GM23248 (cell line): ENCODE measurements at regions not wholly inside any gene's neighbourhood (a gene's known extent, or its start where the extent isn't known, plus 50 kb on each side); places are given as distances from the start of the nearest gene placed in this dataset.
"Not testable (repeated sequence)": the region's sequence is repeated elsewhere in the genome, so short reads cannot be mapped to it uniquely, and the experiment has no call there.

ENCODE experiments used
- DNase-seq: peaks from one replicate; pipeline ENCODE4 v3.0.0-alpha.2; 2015
- H2AFZ ChIP-seq: fragments of 200-600 bp; sonication (generic); 2 replicates; pipeline ENCODE4 v1.6.1; 2016; ENCODE audit warnings: antibody characterized with exemption
- H3F3A ChIP-seq: fragments of 200-600 bp; sonication (generic); 2 replicates; pipeline ENCODE4 v1.6.1; 2016; ENCODE audit warnings: mild to moderate bottlenecking, antibody characterized with exemption, mixed run types; ENCODE audit not compliant: insufficient read depth
- H3K27ac ChIP-seq: fragments of 200-600 bp; sonication (generic); 2 replicates; pipeline ENCODE4 v1.5.1; 2016; ENCODE audit warnings: mild to moderate bottlenecking
- H3K27me3 ChIP-seq: fragments of 200-600 bp; sonication (generic); replicated peaks from 2 replicates; pipeline ENCODE4 v1.6.1; 2016; ENCODE audit warnings: mild to moderate bottlenecking; ENCODE audit not compliant: insufficient read depth
- H3K36me3 ChIP-seq: fragments of 200-600 bp; sonication (generic); 2 replicates; pipeline ENCODE4 v1.6.1; 2016; ENCODE audit warnings: low read depth, mild to moderate bottlenecking
- H3K4me1 ChIP-seq: fragments of 200-600 bp; sonication (generic); 2 replicates; pipeline ENCODE4 v1.6.1; 2016; ENCODE audit warnings: mild to moderate bottlenecking; ENCODE audit not compliant: insufficient read depth
- H3K4me2 ChIP-seq: fragments of 200-600 bp; sonication (generic); one replicate; pipeline ENCODE4 v1.6.1; 2016; ENCODE audit warnings: mild to moderate bottlenecking; ENCODE audit not compliant: unreplicated experiment
- H3K4me3 ChIP-seq: fragments of 200-600 bp; sonication (generic); 2 replicates; pipeline ENCODE4 v1.5.1; 2016; ENCODE audit warnings: mild to moderate bottlenecking
- H3K79me2 ChIP-seq: fragments of 200-600 bp; sonication (generic); 2 replicates; pipeline ENCODE4 v1.6.1; 2016; ENCODE audit warnings: mild to moderate bottlenecking; ENCODE audit not compliant: insufficient read depth
- H3K9ac ChIP-seq: fragments of 200-600 bp; sonication (generic); 2 replicates; pipeline ENCODE4 v1.6.1; 2016; ENCODE audit warnings: mild to moderate bottlenecking
- H3K9me2 ChIP-seq: fragments of 200-600 bp; sonication (generic); 2 replicates; pipeline ENCODE4 v1.6.1; 2016; ENCODE audit warnings: mixed run types, mild to moderate bottlenecking, moderate library complexity; ENCODE audit not compliant: insufficient read depth
- H3K9me3 ChIP-seq: fragments of 200-600 bp; sonication (generic); one replicate; pipeline ENCODE4 v1.6.1; 2017; ENCODE audit warnings: low read depth
- H4K20me1 ChIP-seq: fragments of 200-600 bp; sonication (generic); 2 replicates; pipeline ENCODE4 v1.6.0; 2016; ENCODE audit not compliant: insufficient read depth
- EZH2 ChIP-seq: fragments of 200-600 bp; sonication (generic); IDR thresholded peaks from 2 replicates; pipeline ENCODE4 v1.6.1; 2018; ENCODE audit warnings: antibody characterized with exemption, mild to moderate bottlenecking; ENCODE audit not compliant: insufficient read depth, poor library complexity, severe bottlenecking
- EZH2phosphoT487 ChIP-seq: fragments of 200-600 bp; sonication (generic); IDR thresholded peaks from 2 replicates; pipeline ENCODE4 v1.6.1; 2018; ENCODE audit warnings: antibody characterized with exemption, moderate library complexity, mild to moderate bottlenecking, low read depth; ENCODE audit not compliant: insufficient read depth
- WGBS, 2 experiments: methylation state at CpG; one replicate each; pipeline ENCODE4 v1.1.6; 2015 to 2017; ENCODE audit warnings: low lambda C conversion rate in 2 of 2, low coverage in 1 of 2; ENCODE audit errors: missing lambda C conversion rate in 2 of 2; 5-methylcytosine and 5-hydroxymethylcytosine counted together
- in situ Hi-C: fragments of 300-500 bp; cut with MboI; formaldehyde crosslinking; loops from 2 replicates; pipeline ENCODE4 v1.15.0; 2020

GRCh38 chr1:195733826-195734225 lies 874.4 kb downstream of the KCNT2 start:
- H2AFZ ChIP-seq: no peak overlapping the region
- no peak overlapping the region for H3K9ac ChIP-seq
- no peak overlapping the region for H3K27ac ChIP-seq
- peak; percentile 21 for DNase-seq
- H3K36me3 ChIP-seq: no peaks in the 10 kb centered on the region
- 80 to 82% methylated on average over 1 of the region's 1 CpG for WGBS, 2 experiments
- H3F3A ChIP-seq: no peaks in the 10 kb centered on the region
- no peaks in the 10 kb centered on the region for H3K27me3 ChIP-seq
- in situ Hi-C loops: no loop called here
- H3K9me2 ChIP-seq: no peaks in the 10 kb centered on the region
- peaks cover 3% of the 10 kb centered on the region; the same call in 1 of the 2 replicates for H3K4me1 ChIP-seq
- H3K4me3 ChIP-seq: no peak overlapping the region
- no peak overlapping the region for H3K4me2 ChIP-seq
- TF ChIP-seq EZH2 (no peak), EZH2phosphoT487 (no peak)
- no peaks in the 10 kb centered on the region for H3K9me3 ChIP-seq
- H3K79me2 ChIP-seq: no peaks in the 10 kb centered on the region
- no peaks in the 10 kb centered on the region for H4K20me1 ChIP-seq

- WGBS, 2 experiments: 80 to 82% methylated on average over 4 of the region's 4 CpGs
- Histone ChIP-seq H3K4me1 (no peaks in the 10 kb centered on the region), H3K4me2 (no peak overlapping the region), H4K20me1 (no peaks in the 10 kb centered on the region), H2AFZ (no peak overlapping the region), H3K9ac (no peak overlapping the region), H3K27ac (no peak overlapping the region), H3K36me3 (no peaks in the 10 kb centered on the region), H3F3A (no peaks in the 10 kb centered on the region), H3K4me3 (no peak overlapping the region), H3K27me3 (no peaks in the 10 kb centered on the region), H3K79me2 (no peaks in the 10 kb centered on the region), H3K9me2 (no peaks in the 10 kb centered on the region), H3K9me3 (no peaks in the 10 kb centered on the region)
- DNase-seq: no peak
- in situ Hi-C loops: no loop called here
- TF ChIP-seq EZH2 (no peak), EZH2phosphoT487 (no peak)
These were observed 874.8 kb downstream of the KCNT2 start for GRCh38 chr1:195733408-195733807.

GRCh38 chr1:195731385-195731784 lies 876.9 kb downstream of the KCNT2 start:
- no peaks in the 10 kb centered on the region for H3K27me3 ChIP-seq
- no peak overlapping the region for H3K27ac ChIP-seq
- H3K9ac ChIP-seq: no peak overlapping the region
- no peaks in the 10 kb centered on the region for H3K36me3 ChIP-seq
- H3K9me3 ChIP-seq: no peaks in the 10 kb centered on the region
- in situ Hi-C loops: no loop called here
- no peak overlapping the region for H3K4me2 ChIP-seq
- H4K20me1 ChIP-seq: no peaks in the 10 kb centered on the region
- no peak for TF ChIP-seq EZH2phosphoT487
- TF ChIP-seq EZH2: no peak
- no peak overlapping the region for H3K4me3 ChIP-seq
- no peaks in the 10 kb centered on the region for H3F3A ChIP-seq
- DNase-seq: no peak
- H2AFZ ChIP-seq: no peak overlapping the region
- H3K9me2 ChIP-seq: no peaks in the 10 kb centered on the region
- H3K79me2 ChIP-seq: no peaks in the 10 kb centered on the region
- WGBS, 2 experiments: 78 to 89% methylated on average over 2 of the region's 2 CpGs
- no peaks in the 10 kb centered on the region for H3K4me1 ChIP-seq

- in situ Hi-C loops: no loop called here
- Histone ChIP-seq H3K9me2 (no peaks in the 10 kb centered on the region), H3K27me3 (no peaks in the 10 kb centered on the region), H3F3A (no peaks in the 10 kb centered on the region), H3K9me3 (no peaks in the 10 kb centered on the region), H3K4me2 (no peak overlapping the region), H3K4me1 (no peaks in the 10 kb centered on the region), H3K9ac (no peak overlapping the region), H3K36me3 (no peaks in the 10 kb centered on the region), H2AFZ (no peak overlapping the region), H3K4me3 (no peak overlapping the region), H4K20me1 (no peaks in the 10 kb centered on the region), H3K27ac (no peak overlapping the region), H3K79me2 (no peaks in the 10 kb centered on the region)
- WGBS, 2 experiments: 47 to 54% methylated on average over 4 of the region's 4 CpGs
- no peak for TF ChIP-seq EZH2phosphoT487
- no peak for TF ChIP-seq EZH2
- no peak for DNase-seq
These were observed 884.4 kb downstream of the KCNT2 start for GRCh38 chr1:195723796-195724194.

GRCh38 chr1:195722852-195723795 lies 885.1 kb downstream of the KCNT2 start:
- H3K9me2 ChIP-seq, in situ Hi-C loops, H3K4me1 ChIP-seq, H3K27ac ChIP-seq, H3K9ac ChIP-seq, H3K4me2 ChIP-seq, H3K27me3 ChIP-seq, H3K4me3 ChIP-seq, H3K36me3 ChIP-seq, H4K20me1 ChIP-seq, H2AFZ ChIP-seq, H3F3A ChIP-seq, H3K79me2 ChIP-seq, H3K9me3 ChIP-seq, DNase-seq: not testable (repeated sequence)
- 89 to 94% methylated on average over 17 to 42 of the region's 42 CpGs for WGBS, 2 experiments

- H3K27ac ChIP-seq, H3K9me2 ChIP-seq, H3K4me1 ChIP-seq, H3K79me2 ChIP-seq, H3F3A ChIP-seq, H3K36me3 ChIP-seq, in situ Hi-C loops, DNase-seq, H3K9ac ChIP-seq, H2AFZ ChIP-seq, H3K27me3 ChIP-seq, H3K4me2 ChIP-seq, H3K9me3 ChIP-seq, H4K20me1 ChIP-seq, H3K4me3 ChIP-seq: not testable (repeated sequence)
- 66 to 79% methylated on average over 6 of the region's 6 CpGs for WGBS, 2 experiments
These were observed 886.1 kb downstream of the KCNT2 start for GRCh38 chr1:195722146-195722545.
